Left colon (tissue), 2 donors: ENCODE measurements at regions not wholly inside any gene's neighbourhood (a gene's known extent, or its start where the extent isn't known, plus 50 kb on each side); places are given as distances from the start of the nearest gene placed in this dataset.

Experiments
- ATAC-seq: fragments of 200-7000 bp; cut with Tn5 transposase; one replicate; pipeline ENCODE4 v1.9.1; 2020; ENCODE audit warnings: mild to moderate bottlenecking, moderate library complexity
- DNase-seq, 2 donors: peaks; one replicate each; pipeline ENCODE4 v3.0.0-alpha.2; 2020
- intact Hi-C, 2 donors: fragments of 100-400 bp; cut with DNase I in 1 of 2; cut with micrococcal nuclease in 1 of 2; formaldehyde crosslinking; loops; one replicate each; pipeline versions ENCODE4 v1.11.2 to v1.14.0; 2022; cut with DNase I, micrococcal nuclease
- donor health status: DM: no; HTN: no; CAD: no.
- donor health status: DM: yes; HTN: yes; CAD: no.

DNA sequence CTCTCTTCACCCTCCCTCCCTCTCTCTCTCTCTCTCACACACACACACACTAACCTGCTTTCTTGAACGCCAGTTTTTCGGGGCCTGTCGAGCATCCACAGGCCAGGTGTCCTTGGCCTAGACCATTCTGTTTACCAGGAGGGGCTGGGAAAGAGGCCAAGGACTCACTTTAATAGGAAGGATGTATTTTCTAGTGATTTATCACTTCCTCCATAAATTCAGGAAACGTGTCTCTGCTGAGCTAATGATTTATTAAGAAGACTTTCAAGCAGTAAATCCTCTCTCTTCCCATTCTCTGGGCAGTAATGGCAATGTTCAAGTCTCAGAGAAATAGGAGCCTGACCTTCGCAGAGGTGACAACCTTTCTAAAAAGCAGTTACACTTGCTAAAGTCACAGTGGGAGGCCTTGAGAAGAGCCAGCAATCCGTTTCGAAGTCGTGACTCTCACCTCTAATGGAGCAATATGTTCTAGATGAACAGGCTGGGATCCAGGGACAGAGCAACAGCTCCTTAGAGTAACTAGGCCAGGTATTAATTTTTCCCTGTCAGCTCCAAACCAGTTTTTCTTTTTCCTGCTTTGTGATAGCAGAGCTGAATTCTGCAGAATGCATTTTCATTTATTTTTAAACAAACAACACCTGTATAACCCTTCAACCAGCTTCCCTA, 1357.5 kb upstream of the SORCS1 start:
- intact Hi-C loops = no loop called here
- no peak for ATAC-seq
- DNase-seq = no peak

DNA sequence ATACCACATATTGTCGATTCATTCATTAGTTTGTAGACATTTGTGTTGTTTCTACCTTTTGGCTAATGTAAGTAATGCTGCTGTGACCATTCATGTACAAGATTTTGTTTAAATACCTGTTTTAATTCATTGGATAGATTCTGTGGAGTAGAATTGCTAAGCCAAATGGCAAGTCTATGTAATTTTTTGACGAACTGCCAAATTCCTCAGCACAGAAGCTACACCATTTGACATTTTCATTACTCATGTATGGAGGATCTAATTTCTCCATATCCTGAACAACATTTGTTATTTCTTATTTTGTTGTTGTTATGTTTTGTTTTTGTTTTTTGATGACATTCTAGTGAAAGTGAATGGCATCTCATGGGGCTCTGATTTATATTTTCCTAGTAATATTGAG, 1351.3 kb upstream of the SORCS1 start:
- no peak for DNase-seq
- intact Hi-C loops = no loop called here
- no peak for ATAC-seq

DNA sequence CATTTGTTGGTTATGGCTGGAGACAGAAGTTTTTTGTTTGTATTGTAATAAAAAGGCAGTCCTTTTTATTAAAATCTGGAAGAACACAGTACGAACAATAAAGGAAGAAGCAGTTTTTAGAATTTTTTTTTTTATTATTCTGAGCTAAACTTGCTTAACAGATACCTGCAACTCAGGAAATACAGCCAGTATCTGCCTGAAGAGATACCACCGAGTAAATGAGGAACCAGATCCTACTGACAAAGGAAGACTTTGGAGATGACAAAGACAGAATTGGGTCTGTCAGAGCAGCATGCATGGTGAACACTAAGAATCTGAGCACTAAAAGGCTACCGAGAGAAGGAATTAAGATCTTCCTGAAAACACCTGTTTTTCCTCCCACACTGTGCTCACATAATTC, 1335.9 kb upstream of the SORCS1 start:
- no peak for ATAC-seq
- no peak for DNase-seq
- intact Hi-C loops = no loop called here

DNA sequence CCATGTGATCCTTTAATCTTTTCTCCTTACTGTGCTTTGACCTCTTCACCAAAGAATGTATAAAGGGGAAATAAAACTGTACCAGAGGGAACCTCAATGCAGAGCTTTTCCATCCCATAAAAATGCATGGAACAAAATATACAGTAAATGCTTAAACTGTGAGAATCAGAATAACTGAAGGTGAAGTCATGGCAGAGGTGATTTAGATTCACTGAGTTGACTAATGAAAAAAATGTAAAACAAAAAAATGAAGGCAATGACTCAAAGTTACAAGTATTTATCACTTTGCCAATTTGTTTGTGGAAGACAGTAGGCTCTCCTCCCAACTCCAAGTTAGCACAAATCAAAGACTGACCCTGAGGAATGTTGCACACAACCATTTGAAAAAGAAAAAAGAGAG, 1331.6 kb upstream of the SORCS1 start:
- DNase-seq (no peak), ATAC-seq (no peak)
- intact Hi-C loops = no loop called here

DNA sequence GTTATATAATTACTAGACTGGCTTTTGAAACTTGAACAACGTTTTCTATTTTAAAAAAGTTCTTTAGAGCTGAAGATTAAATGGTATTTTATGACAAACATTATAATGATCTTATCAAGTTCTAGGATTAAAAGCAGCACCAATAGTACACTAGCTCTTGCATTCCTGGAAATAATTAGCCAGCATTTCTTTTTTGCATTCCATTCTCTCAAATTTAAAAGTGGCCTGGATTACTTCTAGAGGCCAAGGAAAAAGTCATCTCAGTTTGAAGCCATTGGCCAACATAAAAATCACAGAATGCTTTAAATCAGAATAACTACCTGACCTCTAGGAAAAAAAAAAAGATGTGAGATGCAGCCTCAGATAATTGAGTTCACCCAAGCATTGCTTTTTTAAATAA, 1326.4 kb upstream of the SORCS1 start:
- ATAC-seq = no peak
- intact Hi-C loops = no loop called here
- DNase-seq = no peak

DNA sequence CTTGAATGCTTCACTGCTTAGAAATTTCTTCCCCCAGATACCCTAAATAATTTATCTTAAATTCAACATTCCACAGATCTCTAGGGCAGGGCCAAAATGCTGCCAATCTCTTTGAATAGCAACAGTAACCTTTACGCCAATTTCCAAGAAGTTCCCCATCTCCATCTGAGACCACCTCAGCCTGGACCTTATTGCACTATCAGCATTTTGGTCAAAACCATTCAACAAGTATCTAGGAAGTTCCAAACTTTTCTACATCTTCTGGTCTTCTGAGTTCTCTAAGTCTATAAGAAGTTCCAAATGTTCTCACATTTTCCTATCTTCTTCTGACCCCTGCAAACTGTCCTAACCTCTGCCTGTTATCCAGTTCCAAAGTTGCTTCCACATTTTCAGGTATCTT, 1306.9 kb upstream of the SORCS1 start:
- DNase-seq (no peak), ATAC-seq (no peak)
- intact Hi-C loops = no loop called here

DNA sequence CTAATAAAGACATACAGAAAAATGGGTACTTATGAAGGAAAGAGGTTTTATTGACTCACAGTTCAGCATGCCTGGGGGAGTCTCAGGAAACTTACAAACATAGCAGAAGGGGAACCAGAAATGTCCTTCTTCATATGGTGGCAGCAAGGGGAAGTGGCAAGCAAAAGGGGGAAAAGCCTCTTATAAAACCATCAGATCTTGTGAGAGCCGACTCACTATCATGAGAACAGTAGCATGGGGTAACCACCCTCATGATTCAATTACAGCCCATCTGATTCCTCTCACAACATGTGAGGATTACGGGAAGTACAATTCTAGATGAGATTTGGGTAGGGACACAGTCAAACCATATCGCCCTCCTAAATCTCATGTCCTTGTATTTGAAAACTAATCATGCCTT, 1305.4 kb upstream of the SORCS1 start:
- ATAC-seq (no peak), DNase-seq (no peak)
- intact Hi-C loops = no loop called here

DNA sequence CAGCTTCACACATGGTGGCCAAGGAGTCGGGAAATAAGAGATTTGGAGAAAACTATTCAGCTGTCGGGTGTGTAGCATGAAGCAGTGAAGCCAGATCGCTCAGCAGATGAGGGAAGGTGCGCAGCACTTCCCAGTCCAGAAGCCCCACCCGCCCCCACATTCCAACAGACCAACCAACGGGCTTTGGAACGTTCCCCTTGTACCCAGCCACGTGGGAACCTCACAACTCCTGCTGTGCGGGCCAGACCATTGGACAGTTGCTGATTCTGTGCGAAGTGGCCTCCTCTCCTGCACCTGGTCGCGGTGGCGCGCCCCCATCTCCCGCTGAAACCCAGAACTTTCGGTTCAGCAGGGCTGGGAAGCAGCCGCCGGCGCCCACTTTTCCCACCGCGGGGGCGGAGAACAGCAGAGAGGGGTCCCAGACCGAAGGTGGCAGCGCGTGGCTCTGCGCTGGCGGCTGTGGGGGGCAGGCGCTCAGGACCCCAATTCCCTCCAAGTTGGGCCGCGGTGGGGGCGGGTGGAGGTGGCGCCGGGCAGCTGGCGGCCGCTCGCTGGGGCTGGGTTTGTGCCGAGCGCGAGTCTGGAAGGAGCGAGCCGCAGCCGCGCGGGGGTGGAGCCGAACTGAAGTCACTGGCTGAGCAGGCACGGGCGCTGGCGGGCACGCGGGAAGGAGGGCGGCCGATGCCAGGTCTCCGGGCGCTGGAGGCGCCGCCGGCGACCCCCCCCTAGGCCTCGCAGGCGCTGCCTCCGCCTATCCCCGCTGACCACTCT, 1301.5 kb upstream of the SORCS1 start:
- intact Hi-C loops = no loop called here
- ATAC-seq = peak; percentile 48

DNA sequence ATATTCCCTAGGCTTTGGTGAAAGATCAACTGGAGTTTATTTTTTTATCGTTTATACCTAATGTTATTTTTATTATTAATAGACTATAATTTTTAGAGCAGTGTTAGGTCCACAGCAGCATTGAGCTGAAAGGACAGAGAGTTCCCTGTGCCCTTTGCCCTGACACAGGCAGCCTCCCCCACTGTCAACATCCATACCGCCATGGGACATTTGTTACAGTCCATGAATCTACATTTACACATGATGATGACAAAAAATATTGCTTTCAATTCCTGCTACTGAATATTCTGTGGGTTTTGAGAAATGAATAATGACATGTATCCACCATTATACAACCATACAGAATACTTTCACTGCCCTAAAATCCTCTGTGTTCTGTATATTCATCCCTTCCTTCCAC, 1297.5 kb upstream of the SORCS1 start:
- ATAC-seq = no peak
- DNase-seq = no peak

More for the DNA sequence above, 1301.5 kb upstream of the SORCS1 start:
- peak in 1 of 2 donors; percentile 30 for DNase-seq

DNA sequence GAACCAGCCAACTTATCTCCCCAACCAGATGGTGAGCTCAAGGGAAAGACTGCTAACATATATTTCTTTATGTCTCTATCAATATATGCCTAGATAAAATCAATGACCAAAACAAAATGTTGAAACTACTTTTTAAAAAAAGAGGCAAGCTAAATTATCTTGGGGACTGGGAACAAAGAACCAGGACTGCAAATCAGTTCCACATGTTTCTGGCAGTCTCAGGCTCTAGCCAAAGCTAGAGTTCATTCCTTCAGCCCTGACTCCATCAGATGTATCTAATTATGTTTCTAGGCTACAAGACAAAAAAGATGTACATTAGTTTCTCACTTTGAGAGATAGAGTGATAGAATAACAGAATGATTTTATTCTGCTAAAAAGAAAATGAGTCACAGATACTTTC, 1290.3 kb upstream of the SORCS1 start:
- DNase-seq (no peak), ATAC-seq (no peak)
- intact Hi-C loops = no loop called here

More for the DNA sequence above, 1297.5 kb upstream of the SORCS1 start:
- intact Hi-C loops = no loop called here

DNA sequence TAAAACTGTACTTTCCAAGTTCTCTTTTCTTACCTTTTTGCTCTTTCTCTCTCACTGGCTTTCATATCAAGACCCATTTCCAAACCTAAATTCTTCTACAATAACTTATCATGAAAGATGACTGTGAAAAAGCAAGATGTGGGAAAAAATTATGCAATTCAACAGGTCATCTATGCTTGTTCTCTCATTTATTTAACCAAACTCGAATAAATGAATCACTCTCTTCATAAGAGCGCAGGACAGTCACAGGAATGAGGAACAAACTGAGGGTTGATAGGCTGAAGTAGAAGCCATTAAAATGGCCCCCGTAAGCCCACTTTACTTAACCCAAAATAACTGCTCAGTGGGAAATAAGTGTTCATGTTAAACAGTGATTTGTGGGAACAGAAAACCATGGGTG, 1289.7 kb upstream of the SORCS1 start:
- ATAC-seq = no peak
- no peak for DNase-seq
- intact Hi-C loops = no loop called here

DNA sequence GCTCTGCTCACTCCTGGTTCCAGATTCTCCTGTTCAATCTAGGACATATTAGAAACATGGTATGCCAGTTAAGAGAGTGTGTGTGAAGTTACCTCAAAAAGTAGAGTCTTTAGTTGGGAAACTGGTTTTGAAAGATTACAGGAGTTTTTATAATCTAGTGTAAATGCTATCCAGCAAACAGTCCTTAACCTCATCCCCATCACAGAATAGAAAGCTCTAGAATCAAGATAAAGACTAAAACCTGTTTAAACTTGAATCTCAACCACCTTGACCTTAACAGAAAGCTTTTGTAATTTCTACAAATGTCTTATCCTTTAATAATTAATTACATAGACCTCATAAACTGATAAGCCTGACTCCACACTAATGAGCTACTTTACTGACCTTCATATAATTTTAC, 1288.7 kb upstream of the SORCS1 start:
- DNase-seq (no peak), ATAC-seq (no peak)
- intact Hi-C loops = no loop called here

DNA sequence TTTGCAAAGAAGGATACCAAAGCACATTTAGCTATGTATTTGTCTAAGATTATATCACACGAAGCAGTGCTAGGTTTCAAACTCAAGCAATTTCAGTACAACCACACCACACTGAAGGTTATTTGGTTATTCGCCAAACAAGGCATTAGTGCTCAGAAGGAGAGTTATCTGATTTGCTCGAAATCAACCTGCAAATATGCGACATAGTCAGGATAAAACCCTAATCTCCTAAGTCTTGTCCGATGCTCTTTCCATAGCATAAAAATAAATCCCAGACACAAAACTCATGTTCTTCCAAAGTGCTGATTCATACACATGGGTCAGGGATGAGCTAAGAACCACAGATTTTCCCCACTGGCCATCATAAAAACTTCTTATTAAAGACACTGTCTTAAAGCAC, 1288.0 kb upstream of the SORCS1 start:
- intact Hi-C loops = no loop called here
- ATAC-seq = no peak
- DNase-seq = no peak

DNA sequence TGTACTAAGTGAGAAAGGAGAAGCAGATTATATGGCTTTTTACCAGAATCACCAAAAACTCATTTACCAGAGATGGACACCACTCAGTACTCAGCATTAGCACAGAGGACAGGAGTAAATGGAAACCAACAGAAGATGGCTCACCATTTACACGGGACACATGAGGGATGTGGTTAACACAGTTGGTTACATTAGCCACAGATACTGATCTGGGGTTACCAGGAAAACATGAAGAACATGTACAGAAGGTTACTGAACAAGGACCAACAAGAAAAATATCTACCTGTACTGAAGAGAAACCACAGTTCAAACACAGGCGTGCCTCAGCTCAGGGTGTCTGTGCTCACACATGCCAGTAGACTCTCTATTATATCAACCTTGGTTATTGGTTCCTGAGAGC, 1285.8 kb upstream of the SORCS1 start:
- DNase-seq = no peak
- intact Hi-C loops = no loop called here
- no peak for ATAC-seq

DNA sequence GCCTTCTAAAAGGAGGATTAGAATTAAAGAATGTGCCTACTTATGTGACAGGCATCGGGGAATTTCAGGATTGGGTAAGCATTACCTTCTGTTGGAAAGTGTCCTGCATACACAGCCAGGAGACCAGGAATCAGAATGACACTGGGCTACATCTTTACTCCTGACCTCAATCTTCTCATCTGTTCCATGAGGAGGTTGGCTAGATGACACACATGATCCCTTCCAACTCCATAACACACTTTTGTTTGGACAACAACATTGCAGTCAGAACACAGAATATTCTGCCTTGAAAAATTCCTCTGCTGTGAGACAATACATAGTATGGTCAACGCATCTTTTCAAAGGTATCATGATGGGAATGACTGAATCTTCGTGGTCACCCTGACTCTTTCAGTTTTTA, 1281.2 kb upstream of the SORCS1 start:
- DNase-seq (no peak), ATAC-seq (no peak)
- intact Hi-C loops = no loop called here

DNA sequence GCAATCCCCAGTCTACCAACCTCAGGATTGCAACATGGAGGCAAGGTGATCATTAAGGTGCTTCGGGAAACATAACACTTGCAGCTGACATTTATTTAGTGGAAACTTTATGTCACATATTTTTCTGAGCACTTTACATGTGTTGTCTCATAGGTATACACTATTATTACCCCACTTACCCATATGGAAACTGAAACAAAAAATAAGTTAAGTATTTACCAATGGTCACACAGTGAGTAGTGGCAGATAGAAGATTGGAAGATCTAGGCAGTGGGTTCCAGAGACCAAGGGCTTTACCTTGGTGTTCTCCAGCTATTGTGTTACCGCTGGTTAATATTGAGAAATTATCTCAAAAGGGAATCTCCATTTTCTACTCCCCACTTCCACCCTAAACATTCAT, 1279.1 kb upstream of the SORCS1 start:
- ATAC-seq (no peak), DNase-seq (no peak)
- intact Hi-C loops = no loop called here

DNA sequence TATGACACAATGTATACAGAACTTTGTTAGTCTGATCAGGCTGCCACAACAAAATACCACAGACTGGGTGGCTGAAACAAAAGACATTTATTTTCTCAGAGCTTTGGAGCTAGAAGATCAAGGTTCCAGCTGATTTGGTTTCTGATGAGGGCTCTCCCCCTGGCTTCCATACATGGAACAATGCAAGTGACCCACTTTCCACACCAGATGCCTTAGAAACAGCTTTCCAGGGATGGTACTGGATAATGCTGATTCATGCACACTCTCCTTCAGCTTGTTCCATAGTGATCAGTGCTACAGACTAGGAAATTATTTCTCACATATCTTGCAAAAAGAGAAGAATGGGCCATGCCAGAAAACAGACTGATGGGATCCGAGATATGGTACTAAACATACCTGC, 1274.9 kb upstream of the SORCS1 start:
- no peak for DNase-seq
- intact Hi-C loops = no loop called here
- ATAC-seq = no peak

DNA sequence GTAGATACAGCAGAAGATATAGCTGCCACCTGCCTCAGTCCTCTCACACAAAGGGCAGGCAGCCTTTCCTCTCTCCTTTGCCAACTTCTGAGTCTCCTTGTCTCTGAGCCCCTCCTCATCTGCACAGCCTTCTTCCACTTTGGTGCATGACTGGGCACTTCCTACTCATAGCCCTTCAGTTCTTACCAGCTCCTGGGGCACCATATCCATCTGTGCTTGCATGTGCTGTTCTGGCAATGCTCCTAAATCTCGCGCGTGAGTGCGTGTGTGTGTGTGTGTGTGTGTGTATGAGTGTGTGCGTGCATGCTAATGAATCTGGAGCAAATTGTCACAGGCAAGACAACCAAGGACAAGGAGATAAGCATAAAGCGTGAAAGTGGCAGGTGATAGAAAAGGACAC, 1271.6 kb upstream of the SORCS1 start:
- DNase-seq (no peak), ATAC-seq (no peak)
- intact Hi-C loops = no loop called here

DNA sequence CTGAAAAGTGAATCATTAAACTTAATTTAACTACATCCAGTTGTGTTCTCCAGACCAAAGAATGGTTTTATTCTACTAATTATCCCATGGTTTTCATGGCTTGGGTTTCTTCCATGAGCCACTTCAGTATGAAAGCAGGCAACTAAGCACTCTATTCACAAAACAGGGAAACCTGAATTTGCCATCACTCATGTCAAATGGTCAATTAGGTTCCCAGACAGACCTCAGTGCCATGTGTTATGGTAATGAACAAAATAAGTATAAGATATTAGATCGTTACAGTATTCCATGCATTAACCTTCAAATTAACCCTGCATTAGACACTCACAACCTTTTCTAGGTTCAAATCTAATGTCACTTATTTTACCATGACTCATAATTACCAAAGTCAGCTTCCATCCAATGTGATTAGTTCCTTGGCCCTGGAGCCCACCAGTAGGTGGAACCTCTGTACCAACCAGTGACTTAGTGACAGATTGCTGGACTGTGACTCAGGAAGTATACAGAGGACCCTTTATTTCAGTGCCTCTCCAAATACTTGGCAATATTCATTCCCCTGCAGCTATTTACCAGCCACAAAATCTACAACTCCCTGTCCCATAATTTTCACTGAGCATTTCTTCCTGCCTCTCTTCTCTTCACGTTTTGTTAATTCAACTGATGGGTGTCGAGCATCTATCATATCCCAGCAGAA, 1270.2 kb upstream of the SORCS1 start:
- no peak for ATAC-seq
- intact Hi-C loops = no loop called here
- DNase-seq = no peak

DNA sequence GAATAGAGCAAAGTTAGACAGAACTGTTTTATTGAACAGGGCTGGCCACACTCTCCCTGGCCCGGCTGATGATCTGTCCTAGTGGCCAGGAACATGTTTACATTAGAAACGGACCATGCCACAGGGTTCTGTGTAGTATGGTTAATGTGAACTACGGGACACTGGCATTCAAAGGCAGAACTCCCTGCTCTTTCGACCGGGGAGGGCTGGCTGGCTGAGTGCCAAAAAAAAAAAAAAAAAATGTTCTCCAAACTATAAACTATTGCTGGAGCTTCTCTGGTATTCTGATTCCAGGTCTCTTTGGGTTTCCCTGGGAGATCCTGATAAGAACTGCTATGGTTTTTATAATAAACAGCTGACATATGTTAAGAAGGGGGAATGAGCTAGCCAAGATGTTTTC, 1262.6 kb upstream of the SORCS1 start:
- no peak for ATAC-seq
- no peak for DNase-seq
- intact Hi-C loops = no loop called here
